Neuron (in vitro differentiated cells): ENCODE measurements at regions not wholly inside any gene's neighbourhood (a gene's known extent, or its start where the extent isn't known, plus 50 kb on each side); places are given as distances from the start of the nearest gene placed in this dataset.

Experiments used
- H2AFZ ChIP-seq: one replicate; pipeline ENCODE4 v1.6.1; 2013; ENCODE audit warnings: low read depth, mild to moderate bottlenecking, inconsistent platforms, low read length, moderate library complexity
- H3K27me3 ChIP-seq: one replicate; pipeline ENCODE4 v1.6.1; 2013; ENCODE audit warnings: low read length; ENCODE audit not compliant: insufficient read depth
- H3K36me3 ChIP-seq: one replicate; pipeline ENCODE4 v1.6.1; 2013; ENCODE audit warnings: low read length; ENCODE audit not compliant: insufficient read depth
- H3K4me1 ChIP-seq: one replicate; pipeline ENCODE4 v1.6.1; 2013; ENCODE audit warnings: low read length; ENCODE audit not compliant: insufficient read depth
- H3K4me3 ChIP-seq: 2 replicates; pipeline ENCODE4 v1.5.1; 2013; ENCODE audit warnings: mild to moderate bottlenecking, low read length, moderate library complexity
- H3K9me3 ChIP-seq: one replicate; pipeline ENCODE4 v1.6.1; 2013; ENCODE audit warnings: low read length

- Histone ChIP-seq H3K9me3 (no peaks in the 10 kb centered on the region), H3K4me3 (no peak overlapping the region), H2AFZ (no peak overlapping the region), H3K36me3 (no peaks in the 10 kb centered on the region), H3K27me3 (no peaks in the 10 kb centered on the region), H3K4me1 (no peaks in the 10 kb centered on the region)
Measured at GRCh38 chr1:219753914-219754313, 141.0 kb upstream of the ZC3H11B start.

GRCh38 chr1:219752645-219753044, 139.7 kb upstream of the ZC3H11B start:
- H3K36me3 ChIP-seq: no peaks in the 10 kb centered on the region
- peaks cover 10% of the 10 kb centered on the region for H3K4me1 ChIP-seq
- H3K9me3 ChIP-seq: no peaks in the 10 kb centered on the region
- H3K4me3 ChIP-seq: no peak overlapping the region
- no peak overlapping the region for H2AFZ ChIP-seq
- H3K27me3 ChIP-seq: no peaks in the 10 kb centered on the region

DNA sequence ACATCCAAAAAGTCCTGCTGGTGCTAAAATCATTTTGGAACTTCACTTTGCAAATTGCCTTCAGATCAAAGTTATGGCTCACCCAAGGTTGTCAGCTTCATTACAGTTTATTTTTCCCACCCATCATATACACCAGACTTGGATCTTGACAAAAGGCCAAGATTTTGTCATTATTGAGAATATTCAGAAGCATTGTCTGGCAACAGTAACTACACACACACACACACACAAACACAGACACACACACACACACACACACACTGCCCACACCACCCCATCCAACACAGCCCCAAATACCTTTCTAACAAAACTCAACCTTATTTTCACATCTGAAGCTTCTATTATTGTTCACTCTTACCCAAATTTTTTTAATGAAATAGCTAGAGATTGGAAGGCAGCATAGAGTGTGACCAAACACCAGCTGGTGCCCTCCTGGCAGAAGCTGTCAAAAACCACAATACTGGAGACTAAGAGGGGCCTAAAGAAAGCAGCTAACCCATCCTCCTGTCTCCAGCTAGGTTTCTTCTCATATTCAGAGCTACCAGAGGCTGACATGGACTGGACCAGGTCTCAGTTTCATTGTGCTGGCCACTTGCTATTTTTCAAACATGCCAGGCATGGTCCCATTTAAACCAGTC, 139.1 kb upstream of the ZC3H11B start:
- Histone ChIP-seq H3K4me3 (no peak overlapping the region), H3K9me3 (no peaks in the 10 kb centered on the region), H2AFZ (no peak overlapping the region), H3K4me1 (peaks cover 14% of the 10 kb centered on the region), H3K27me3 (no peaks in the 10 kb centered on the region), H3K36me3 (no peaks in the 10 kb centered on the region)

GRCh38 chr1:219749370-219749769, 136.5 kb upstream of the ZC3H11B start:
- Histone ChIP-seq H3K9me3 (no peaks in the 10 kb centered on the region), H3K4me1 (peaks cover 35% of the 10 kb centered on the region), H3K4me3 (no peak overlapping the region), H2AFZ (no peak overlapping the region), H3K27me3 (no peaks in the 10 kb centered on the region), H3K36me3 (no peaks in the 10 kb centered on the region)

DNA sequence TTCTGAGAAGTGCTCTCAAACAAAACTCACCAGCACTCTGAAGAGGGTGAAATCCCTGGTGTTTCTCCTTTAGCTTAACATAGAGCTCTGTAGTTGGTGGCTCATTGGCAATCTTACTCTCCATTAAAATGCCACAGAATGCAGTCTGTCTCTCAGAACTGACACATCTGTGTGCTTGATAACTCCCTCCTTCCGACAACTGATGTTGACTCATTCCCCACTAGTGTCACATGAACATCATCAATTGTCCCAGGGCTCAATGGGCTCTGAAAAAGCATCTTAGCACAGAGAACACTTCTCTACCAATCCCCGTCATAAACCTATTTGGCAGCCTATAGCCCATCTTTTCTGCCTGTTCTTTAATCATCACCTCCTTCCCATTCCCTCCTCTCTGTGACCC, 133.2 kb upstream of the ZC3H11B start:
- Histone ChIP-seq H2AFZ (no peak overlapping the region), H3K36me3 (no peaks in the 10 kb centered on the region), H3K27me3 (no peaks in the 10 kb centered on the region), H3K4me3 (no peak overlapping the region), H3K4me1 (peaks cover 36% of the 10 kb centered on the region), H3K9me3 (no peaks in the 10 kb centered on the region)

GRCh38 chr1:219744652-219745469, 132.0 kb upstream of the ZC3H11B start:
- peaks cover 36% of the 10 kb centered on the region for H3K4me1 ChIP-seq
- no peaks in the 10 kb centered on the region for H3K36me3 ChIP-seq
- no peak overlapping the region for H2AFZ ChIP-seq
- no peaks in the 10 kb centered on the region for H3K27me3 ChIP-seq
- no peaks in the 10 kb centered on the region for H3K9me3 ChIP-seq
- no peak overlapping the region for H3K4me3 ChIP-seq

DNA sequence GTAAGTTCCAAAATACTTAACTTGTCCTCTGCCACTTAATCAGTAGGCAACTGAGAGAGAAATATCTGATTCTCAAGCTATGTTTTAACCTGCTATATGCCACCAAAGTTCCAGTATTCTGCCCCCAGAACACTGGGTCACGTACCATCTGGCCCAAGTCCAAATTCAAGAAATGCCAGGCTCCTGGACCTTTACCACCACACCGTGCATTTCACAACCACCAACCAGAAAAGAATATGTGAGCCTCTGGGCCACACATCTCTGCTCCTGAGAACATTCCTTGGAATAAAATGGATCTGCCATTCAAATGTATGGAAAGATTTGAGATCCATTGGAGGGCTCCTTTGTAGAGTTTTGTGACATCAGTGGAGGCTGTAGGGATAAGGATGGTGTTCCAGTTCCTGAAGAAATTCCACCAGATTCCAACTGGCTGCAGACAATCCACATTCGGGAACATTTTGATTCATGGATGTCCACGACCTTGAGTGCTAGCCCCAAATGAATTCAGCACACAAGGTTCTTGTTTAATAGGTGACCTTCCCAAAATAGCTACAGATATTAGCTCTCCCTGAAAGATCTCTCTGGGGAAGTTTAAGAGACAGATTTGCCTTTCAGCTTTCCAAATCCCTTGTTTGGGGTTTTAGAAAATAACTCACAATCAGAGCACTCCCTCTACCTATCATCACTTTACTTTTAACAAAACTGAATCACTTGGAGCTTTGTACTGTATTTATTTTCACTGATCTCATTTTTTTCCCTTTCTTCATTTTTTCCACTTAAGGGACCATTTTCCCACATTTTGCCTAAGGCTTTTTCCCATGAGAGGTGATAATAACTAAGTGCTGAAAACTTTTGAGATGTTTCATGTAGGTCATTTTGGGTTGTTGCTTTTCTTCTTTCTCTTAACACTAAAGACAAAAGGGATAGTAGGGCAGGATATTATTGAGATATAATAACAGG, 128.4 kb upstream of the ZC3H11B start:
- H3K4me3 ChIP-seq: no peak overlapping the region
- H3K36me3 ChIP-seq: no peaks in the 10 kb centered on the region
- peaks cover 21% of the 10 kb centered on the region for H3K4me1 ChIP-seq
- H3K9me3 ChIP-seq: peaks cover 1% of the 10 kb centered on the region
- no peak overlapping the region for H2AFZ ChIP-seq
- no peaks in the 10 kb centered on the region for H3K27me3 ChIP-seq

DNA sequence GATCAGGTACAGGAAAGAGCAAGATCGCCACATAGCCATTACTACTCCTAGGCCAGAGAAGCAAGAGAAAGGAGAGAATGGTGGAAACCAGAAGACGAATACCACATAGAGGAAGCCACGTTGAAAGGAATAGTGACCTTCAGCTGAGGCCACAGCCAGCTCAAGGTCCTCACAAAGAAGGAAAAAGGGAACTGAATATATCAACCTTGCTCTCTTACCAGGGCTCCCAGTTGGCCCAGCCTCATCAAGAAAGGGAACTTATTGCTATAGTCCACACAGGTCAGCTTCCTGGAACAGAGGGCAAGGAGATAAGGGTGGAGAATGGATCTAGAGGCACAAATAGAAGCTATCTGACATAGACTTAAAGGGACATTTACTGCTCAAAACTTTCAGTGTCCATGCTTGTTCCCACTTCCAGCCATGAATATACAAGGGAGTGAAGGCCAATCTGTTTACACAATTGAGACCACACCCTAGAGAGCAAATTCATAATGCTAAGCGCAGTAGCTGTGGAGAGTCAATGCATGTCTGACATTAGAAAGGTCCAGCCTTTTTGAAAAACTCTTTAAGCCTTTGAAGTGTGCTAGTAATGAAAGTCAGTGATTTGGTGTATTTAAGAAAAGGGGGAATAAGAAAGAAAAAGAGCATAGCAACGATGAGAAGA, 120.7 kb upstream of the ZC3H11B start:
- H3K4me1 ChIP-seq: no peaks in the 10 kb centered on the region
- no peaks in the 10 kb centered on the region for H3K27me3 ChIP-seq
- no peaks in the 10 kb centered on the region for H3K36me3 ChIP-seq
- no peak overlapping the region for H3K4me3 ChIP-seq
- H3K9me3 ChIP-seq: peaks cover 3% of the 10 kb centered on the region
- no peak overlapping the region for H2AFZ ChIP-seq

GRCh38 chr1:219732814-219733491, 120.0 kb upstream of the ZC3H11B start:
- peaks cover 3% of the 10 kb centered on the region for H3K9me3 ChIP-seq
- H3K27me3 ChIP-seq: no peaks in the 10 kb centered on the region
- H3K4me1 ChIP-seq: no peaks in the 10 kb centered on the region
- H2AFZ ChIP-seq: no peak overlapping the region
- H3K4me3 ChIP-seq: no peak overlapping the region
- no peaks in the 10 kb centered on the region for H3K36me3 ChIP-seq

GRCh38 chr1:219731771-219732170, 118.9 kb upstream of the ZC3H11B start:
- Histone ChIP-seq H3K36me3 (no peaks in the 10 kb centered on the region), H3K27me3 (no peaks in the 10 kb centered on the region), H3K9me3 (peaks cover 4% of the 10 kb centered on the region), H3K4me3 (no peak overlapping the region), H2AFZ (no peak overlapping the region), H3K4me1 (no peaks in the 10 kb centered on the region)

- no peak overlapping the region for H2AFZ ChIP-seq
- no peaks in the 10 kb centered on the region for H3K36me3 ChIP-seq
- H3K4me3 ChIP-seq: no peak overlapping the region
- peaks cover 12% of the 10 kb centered on the region for H3K9me3 ChIP-seq
- no peaks in the 10 kb centered on the region for H3K4me1 ChIP-seq
- no peaks in the 10 kb centered on the region for H3K27me3 ChIP-seq
Measured at GRCh38 chr1:219726480-219727272, 113.8 kb upstream of the ZC3H11B start.

DNA sequence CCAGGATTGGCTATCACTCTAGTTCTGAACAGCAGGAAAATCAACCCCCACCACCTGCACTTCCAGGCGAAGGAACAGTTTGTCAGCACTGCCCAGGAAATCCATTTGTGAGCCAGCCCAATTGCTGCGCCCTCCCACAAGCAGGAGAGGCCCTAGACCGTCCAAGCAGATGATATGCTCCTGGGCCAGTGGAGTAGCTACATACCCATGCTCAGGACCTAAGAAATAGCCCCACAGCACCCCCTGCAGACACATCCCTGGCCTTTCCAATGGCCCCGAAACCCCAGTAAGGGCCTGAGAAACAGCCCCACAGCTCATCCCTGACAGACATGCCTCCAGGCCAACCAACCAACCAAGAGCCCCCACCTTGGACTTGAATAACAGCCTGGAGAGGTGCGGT, 111.5 kb upstream of the ZC3H11B start:
- H3K4me3 ChIP-seq: no peak overlapping the region
- no peaks in the 10 kb centered on the region for H3K27me3 ChIP-seq
- peaks cover 11% of the 10 kb centered on the region for H3K9me3 ChIP-seq
- H3K4me1 ChIP-seq: no peaks in the 10 kb centered on the region
- no peaks in the 10 kb centered on the region for H3K36me3 ChIP-seq
- no peak overlapping the region for H2AFZ ChIP-seq
